GM21576 (cell line): ENCODE measurements at regions not wholly inside any gene's neighbourhood (a gene's known extent, or its start where the extent isn't known, plus 50 kb on each side); places are given as distances from the start of the nearest gene placed in this dataset.
"Not testable (repeated sequence)": the region's sequence is repeated elsewhere in the genome, so short reads cannot be mapped to it uniquely, and the experiment has no call there.

Source experiments
- ATAC-seq: cut with Tn5 transposase; IDR thresholded peaks from one replicate; pipeline ENCODE4 v1.9.1; 2021; ENCODE audit warnings: mild to moderate bottlenecking, moderate library complexity; ENCODE audit not compliant: unreplicated experiment

GRCh38 chr1:101128211-101128727 lies 102.7 kb upstream of the DPH5 start:
- ATAC-seq, result peak; percentile 97

GRCh38 chr1:101124405-101124804 lies 98.8 kb upstream of the DPH5 start:
- ATAC-seq, result no peak

- ATAC-seq, result not testable (repeated sequence)
Measured at GRCh38 chr1:101123904-101124303, 98.3 kb upstream of the DPH5 start.

GRCh38 chr1:101122452-101123166 lies 97.0 kb upstream of the DPH5 start:
- peak; percentile 98 for ATAC-seq

GRCh38 chr1:101121975-101122374 lies 96.4 kb upstream of the DPH5 start:
- ATAC-seq, result no peak

- ATAC-seq, result no peak
Measured at GRCh38 chr1:101121504-101121903, 95.9 kb upstream of the DPH5 start.

- ATAC-seq, result no peak
Measured at GRCh38 chr1:101120868-101121267, 95.3 kb upstream of the DPH5 start.

GRCh38 chr1:101119289-101119688 lies 93.7 kb upstream of the DPH5 start:
- ATAC-seq, result no peak

GRCh38 chr1:101116006-101116405 lies 90.4 kb upstream of the DPH5 start:
- ATAC-seq, result no peak

- no peak for ATAC-seq
Measured at GRCh38 chr1:101115112-101115511, 89.5 kb upstream of the DPH5 start.

- not testable (repeated sequence) for ATAC-seq
Measured at GRCh38 chr1:101114128-101114527, 88.5 kb upstream of the DPH5 start.

GRCh38 chr1:101112051-101112780 lies 86.6 kb upstream of the DPH5 start:
- ATAC-seq, result peak; percentile 96

- ATAC-seq, result no peak
Measured at GRCh38 chr1:101111461-101111860, 85.9 kb upstream of the DPH5 start.

- ATAC-seq, result no peak
Measured at GRCh38 chr1:101109791-101110190, 84.2 kb upstream of the DPH5 start.

GRCh38 chr1:101108111-101108500 lies 82.5 kb upstream of the DPH5 start:
- ATAC-seq, result no peak

- no peak for ATAC-seq
Measured at GRCh38 chr1:101107496-101108110, 82.0 kb upstream of the DPH5 start.

GRCh38 chr1:101105877-101106276 lies 80.3 kb upstream of the DPH5 start:
- no peak for ATAC-seq

GRCh38 chr1:101102426-101103156 lies 77.0 kb upstream of the DPH5 start:
- no peak for ATAC-seq

GRCh38 chr1:101101360-101101759 lies 75.8 kb upstream of the DPH5 start:
- no peak for ATAC-seq

GRCh38 chr1:101100674-101101073 lies 75.1 kb upstream of the DPH5 start:
- no peak for ATAC-seq

GRCh38 chr1:101098907-101099306 lies 73.3 kb upstream of the DPH5 start:
- ATAC-seq, result no peak
